ENCODE measurements at regions not wholly inside any gene's neighbourhood (a gene's known extent, or its start where the extent isn't known, plus 50 kb on each side); places are given as distances from the start of the nearest gene placed in this dataset.

GRCh38 chr12:97182769-97183168 lies 275.7 kb downstream of the NEDD1 start:
- no peak for DNase-seq

GRCh38 chr12:97184127-97184773 lies 277.2 kb downstream of the NEDD1 start:
- DNase-seq = no peak

GRCh38 chr12:97185567-97185966 lies 277.0 kb upstream of the RMST start:
- no peak for DNase-seq

- DNase-seq = no peak
Measured at GRCh38 chr12:97194546-97194945, 268.1 kb upstream of the RMST start.

GRCh38 chr12:97200181-97200580 lies 262.4 kb upstream of the RMST start:
- no peak for DNase-seq

- no peak for DNase-seq
Measured at GRCh38 chr12:97203408-97203807, 259.2 kb upstream of the RMST start.

GRCh38 chr12:97209997-97210396 lies 252.6 kb upstream of the RMST start:
- DNase-seq = no peak

- DNase-seq = no peak
Measured at GRCh38 chr12:97211416-97211930, 251.1 kb upstream of the RMST start.

GRCh38 chr12:97216848-97217247 lies 245.8 kb upstream of the RMST start:
- DNase-seq = no peak

- no peak for DNase-seq
Measured at GRCh38 chr12:97222391-97222790, 240.2 kb upstream of the RMST start.

- no peak for DNase-seq
Measured at GRCh38 chr12:97223419-97223818, 239.2 kb upstream of the RMST start.

- no peak for DNase-seq
Measured at GRCh38 chr12:97229004-97229403, 233.6 kb upstream of the RMST start.

- DNase-seq = no peak
Measured at GRCh38 chr12:97235102-97235501, 227.5 kb upstream of the RMST start.

- no peak for DNase-seq
Measured at GRCh38 chr12:97246368-97246767, 216.2 kb upstream of the RMST start.

- DNase-seq = no peak
Measured at GRCh38 chr12:97250483-97250882, 212.1 kb upstream of the RMST start.

- DNase-seq = no peak
Measured at GRCh38 chr12:97257726-97258125, 204.9 kb upstream of the RMST start.

GRCh38 chr12:97259098-97259497 lies 203.5 kb upstream of the RMST start:
- no peak for DNase-seq

GRCh38 chr12:97260786-97261185 lies 201.8 kb upstream of the RMST start:
- DNase-seq = no peak

- no peak for DNase-seq
Measured at GRCh38 chr12:97267166-97267565, 195.4 kb upstream of the RMST start.

- no peak for DNase-seq
Measured at GRCh38 chr12:97267594-97268202, 194.9 kb upstream of the RMST start.

GRCh38 chr12:97272471-97272870 lies 190.1 kb upstream of the RMST start:
- no peak for DNase-seq

GRCh38 chr12:97274386-97274785 lies 188.2 kb upstream of the RMST start:
- no peak for DNase-seq

- DNase-seq = no peak
Measured at GRCh38 chr12:97275256-97275655, 187.3 kb upstream of the RMST start.

GRCh38 chr12:97275728-97276590 lies 186.6 kb upstream of the RMST start:
- no peak for DNase-seq
